WTC11 (cell line): ENCODE measurements at regions not wholly inside any gene's neighbourhood (a gene's known extent, or its start where the extent isn't known, plus 50 kb on each side); places are given as distances from the start of the nearest gene placed in this dataset.

ENCODE experiments used
- CDX4 ChIP-seq: fragments of 250-450 bp; sonication (Bioruptor Pico); IDR thresholded peaks from 2 replicates; pipeline ENCODE4 v1.9.0; 2021; ENCODE audit warnings: moderate library complexity, mild to moderate bottlenecking, inconsistent platforms, borderline replicate concordance
- CREB1 ChIP-seq: sonication (generic); formaldehyde crosslinking; IDR thresholded peaks from 2 replicates; pipeline ENCODE4 v1.8.0; 2023; ENCODE audit warnings: mild to moderate bottlenecking, missing genetic modification reagents
- CTCF ChIP-seq: fragments of 200-600 bp; IDR thresholded peaks from 2 replicates; pipeline ENCODE4 v1.8.0; 2022; ENCODE audit warnings: antibody characterized with exemption
- ESRRA ChIP-seq: sonication (generic); formaldehyde crosslinking; IDR thresholded peaks from 2 replicates; pipeline ENCODE4 v1.8.1; 2022; ENCODE audit warnings: mild to moderate bottlenecking, missing genetic modification reagents, borderline replicate concordance
- SMAD4 ChIP-seq: sonication (generic); formaldehyde crosslinking; IDR thresholded peaks from 2 replicates; pipeline ENCODE4 v1.8.0; 2022; ENCODE audit warnings: mild to moderate bottlenecking, missing genetic modification reagents
- TCF7 ChIP-seq: sonication (generic); formaldehyde crosslinking; IDR thresholded peaks from 2 replicates; pipeline ENCODE4 v1.8.0; 2022; ENCODE audit warnings: mild to moderate bottlenecking, low read depth, missing genetic modification reagents, moderate library complexity
- ZNF138 ChIP-seq: sonication (generic); formaldehyde crosslinking; conservative IDR thresholded peaks from 2 replicates; pipeline ENCODE4 v1.8.1; 2022; ENCODE audit warnings: mild to moderate bottlenecking, moderate library complexity, missing genetic modification reagents
- ZNF416 ChIP-seq: fragments of 250-450 bp; sonication (Bioruptor Pico); IDR thresholded peaks from 2 replicates; pipeline ENCODE4 v1.9.0; 2021; ENCODE audit warnings: mild to moderate bottlenecking, inconsistent platforms
- TF ChIP-seq, protein P1 (sequence below): sonication (generic); formaldehyde crosslinking; IDR thresholded peaks from 2 replicates; pipeline ENCODE4 v1.8.1; 2023; ENCODE audit warnings: mild to moderate bottlenecking, missing genetic modification reagents

- no peak for TF ChIP-seq CTCF
- TF ChIP-seq SMAD4: no peak
- TF ChIP-seq ESRRA: no peak
- TF ChIP-seq ZNF138 (CRISPR knock-in tag): no peak
- no peak for TF ChIP-seq ZNF416 (CRISPR knock-in tag)
- no peak for TF ChIP-seq TCF7 (CRISPR knock-in tag)
- TF ChIP-seq CDX4: no peak
- TF ChIP-seq CREB1 (CRISPR knock-in tag): no peak
- TF ChIP-seq, protein P1, sequence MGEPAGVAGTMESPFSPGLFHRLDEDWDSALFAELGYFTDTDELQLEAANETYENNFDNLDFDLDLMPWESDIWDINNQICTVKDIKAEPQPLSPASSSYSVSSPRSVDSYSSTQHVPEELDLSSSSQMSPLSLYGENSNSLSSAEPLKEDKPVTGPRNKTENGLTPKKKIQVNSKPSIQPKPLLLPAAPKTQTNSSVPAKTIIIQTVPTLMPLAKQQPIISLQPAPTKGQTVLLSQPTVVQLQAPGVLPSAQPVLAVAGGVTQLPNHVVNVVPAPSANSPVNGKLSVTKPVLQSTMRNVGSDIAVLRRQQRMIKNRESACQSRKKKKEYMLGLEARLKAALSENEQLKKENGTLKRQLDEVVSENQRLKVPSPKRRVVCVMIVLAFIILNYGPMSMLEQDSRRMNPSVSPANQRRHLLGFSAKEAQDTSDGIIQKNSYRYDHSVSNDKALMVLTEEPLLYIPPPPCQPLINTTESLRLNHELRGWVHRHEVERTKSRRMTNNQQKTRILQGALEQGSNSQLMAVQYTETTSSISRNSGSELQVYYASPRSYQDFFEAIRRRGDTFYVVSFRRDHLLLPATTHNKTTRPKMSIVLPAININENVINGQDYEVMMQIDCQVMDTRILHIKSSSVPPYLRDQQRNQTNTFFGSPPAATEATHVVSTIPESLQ (CRISPR knock-in tag): no peak
Observed at GRCh38 chr2:17327649-17328048, 190.6 kb downstream of the RAD51AP2 start.
